NB4 (cell line): ENCODE measurements at regions not wholly inside any gene's neighbourhood (a gene's known extent, or its start where the extent isn't known, plus 50 kb on each side); places are given as distances from the start of the nearest gene placed in this dataset.

Source experiments
- DNase-seq: peaks from one replicate; pipeline ENCODE4 v3.0.0; 2010; ENCODE audit warnings: low read depth
- H3K4me3 ChIP-seq: one replicate; pipeline ENCODE4 v1.5.1; 2011; ENCODE audit warnings: mild to moderate bottlenecking, low read depth, low read length, moderate library complexity
- MYC ChIP-seq: IDR thresholded peaks from 2 replicates; pipeline ENCODE4 v1.6.1; 2011; ENCODE audit warnings: low read depth, low read length
- POLR2A ChIP-seq: IDR thresholded peaks from 2 replicates; pipeline ENCODE4 v1.6.1; 2011; ENCODE audit warnings: mild to moderate bottlenecking; ENCODE audit not compliant: insufficient read length; ENCODE audit errors: extremely low read depth
- TF ChIP-seq, protein P1 (sequence below): IDR thresholded peaks from one replicate; pipeline ENCODE4 v1.5.1; 2012; ENCODE audit warnings: low read depth, low read length
- TF ChIP-seq, protein P2 (sequence below): IDR thresholded peaks from 2 replicates; pipeline ENCODE4 v1.6.1; 2011; ENCODE audit warnings: low read depth, low read length

DNA sequence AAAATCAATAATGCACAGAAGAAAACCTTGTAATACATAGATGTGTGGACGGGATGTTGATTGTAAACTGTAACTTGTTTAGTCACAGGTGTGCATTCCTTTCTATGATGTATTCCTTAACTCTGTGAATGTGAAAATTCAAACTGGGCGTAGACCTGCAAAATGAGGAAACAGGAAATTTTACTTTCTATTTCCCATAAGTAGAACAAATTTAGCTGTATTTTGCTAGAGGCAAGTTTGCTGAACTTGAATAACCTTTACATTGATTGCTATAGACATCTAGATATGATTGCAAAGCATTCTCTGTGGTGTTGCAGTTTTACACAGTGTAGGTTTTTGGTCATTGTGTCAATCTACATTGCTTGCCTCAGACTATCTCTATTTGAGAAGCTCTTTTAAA is 368.4 kb upstream of the MAN1A1 start:
- no peak for DNase-seq
- H3K4me3 ChIP-seq = no peak overlapping the region
- TF ChIP-seq, protein P1, sequence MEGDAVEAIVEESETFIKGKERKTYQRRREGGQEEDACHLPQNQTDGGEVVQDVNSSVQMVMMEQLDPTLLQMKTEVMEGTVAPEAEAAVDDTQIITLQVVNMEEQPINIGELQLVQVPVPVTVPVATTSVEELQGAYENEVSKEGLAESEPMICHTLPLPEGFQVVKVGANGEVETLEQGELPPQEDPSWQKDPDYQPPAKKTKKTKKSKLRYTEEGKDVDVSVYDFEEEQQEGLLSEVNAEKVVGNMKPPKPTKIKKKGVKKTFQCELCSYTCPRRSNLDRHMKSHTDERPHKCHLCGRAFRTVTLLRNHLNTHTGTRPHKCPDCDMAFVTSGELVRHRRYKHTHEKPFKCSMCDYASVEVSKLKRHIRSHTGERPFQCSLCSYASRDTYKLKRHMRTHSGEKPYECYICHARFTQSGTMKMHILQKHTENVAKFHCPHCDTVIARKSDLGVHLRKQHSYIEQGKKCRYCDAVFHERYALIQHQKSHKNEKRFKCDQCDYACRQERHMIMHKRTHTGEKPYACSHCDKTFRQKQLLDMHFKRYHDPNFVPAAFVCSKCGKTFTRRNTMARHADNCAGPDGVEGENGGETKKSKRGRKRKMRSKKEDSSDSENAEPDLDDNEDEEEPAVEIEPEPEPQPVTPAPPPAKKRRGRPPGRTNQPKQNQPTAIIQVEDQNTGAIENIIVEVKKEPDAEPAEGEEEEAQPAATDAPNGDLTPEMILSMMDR = no peak
- TF ChIP-seq, protein P2, sequence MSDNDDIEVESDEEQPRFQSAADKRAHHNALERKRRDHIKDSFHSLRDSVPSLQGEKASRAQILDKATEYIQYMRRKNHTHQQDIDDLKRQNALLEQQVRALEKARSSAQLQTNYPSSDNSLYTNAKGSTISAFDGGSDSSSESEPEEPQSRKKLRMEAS = no peak
- TF ChIP-seq POLR2A = no peak
- TF ChIP-seq MYC = no peak

DNA sequence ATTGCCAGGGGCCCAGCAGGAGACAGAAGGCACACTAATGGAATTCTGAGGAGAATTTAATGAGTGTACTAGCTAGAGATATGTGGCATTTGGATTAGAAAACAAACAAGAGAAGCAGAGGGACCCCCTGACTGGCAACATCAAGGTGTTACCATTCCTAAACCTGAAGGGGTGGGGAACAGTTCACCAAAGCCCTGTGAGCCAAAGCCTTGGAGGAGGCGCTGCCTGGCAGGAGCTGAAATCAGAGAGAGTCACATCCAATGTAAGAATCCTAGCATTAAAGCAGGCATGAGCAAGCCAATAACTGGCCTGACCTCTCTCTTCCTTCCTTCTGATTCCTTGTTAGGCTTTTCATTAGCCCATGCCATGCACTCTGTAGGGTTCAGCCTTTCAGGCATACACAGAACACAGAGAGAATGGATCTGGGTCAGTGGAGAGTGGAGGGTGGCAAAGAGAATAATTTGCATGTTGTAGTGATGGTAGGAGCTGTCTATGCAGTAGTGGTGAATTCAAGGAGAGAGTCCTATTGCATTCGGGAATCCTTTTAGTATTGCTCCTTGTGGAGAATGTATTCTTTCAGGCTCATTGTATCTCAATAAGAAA is 367.2 kb upstream of the MAN1A1 start:
- DNase-seq = no peak
- TF ChIP-seq MYC = no peak
- no peak for TF ChIP-seq POLR2A
- TF ChIP-seq, protein P1 = no peak
- TF ChIP-seq, protein P2 = no peak
- H3K4me3 ChIP-seq = no peak overlapping the region

DNA sequence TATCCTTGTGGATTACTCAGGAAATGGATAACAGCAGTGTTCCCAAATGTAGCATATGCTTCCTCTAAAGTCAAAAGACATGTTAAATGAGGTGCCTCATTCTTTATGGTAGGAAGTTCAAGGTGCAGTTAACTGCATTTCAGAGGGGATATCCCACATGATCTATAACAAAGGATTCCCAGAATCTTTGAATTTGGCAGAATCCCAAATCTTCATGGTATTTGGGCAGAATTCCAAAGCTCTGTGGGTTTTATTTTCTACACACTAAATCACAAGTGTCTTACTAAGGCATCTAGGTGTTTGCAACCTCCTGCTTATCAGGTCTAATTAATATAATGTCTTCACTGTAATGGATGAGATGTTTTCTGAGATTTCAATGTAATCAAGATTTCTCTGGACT is 364.3 kb upstream of the MAN1A1 start:
- DNase-seq = no peak
- TF ChIP-seq, protein P2 = no peak
- TF ChIP-seq, protein P1 = no peak
- TF ChIP-seq POLR2A (no peak), MYC (no peak)
- H3K4me3 ChIP-seq = no peak overlapping the region

DNA sequence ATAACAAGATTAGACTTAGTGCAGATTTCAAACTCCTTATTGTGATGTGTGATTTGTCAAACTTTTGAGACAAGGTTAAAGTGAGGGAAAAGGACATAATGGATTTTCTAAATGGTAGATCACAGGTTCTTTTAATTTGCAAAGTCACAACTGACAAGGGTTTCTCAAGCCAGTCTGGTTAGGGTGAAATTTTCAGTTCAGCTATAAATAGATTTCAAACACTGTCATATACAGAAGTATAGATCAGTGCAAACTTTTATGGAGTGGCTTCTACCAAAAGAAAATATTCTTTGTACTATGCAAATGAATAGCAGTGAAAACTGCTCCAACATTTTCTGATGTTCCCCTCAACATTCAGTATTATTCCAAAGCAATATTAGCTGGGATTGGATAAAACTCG is 337.1 kb upstream of the MAN1A1 start:
- no peak overlapping the region for H3K4me3 ChIP-seq
- DNase-seq = no peak
- TF ChIP-seq, protein P2 = no peak
- TF ChIP-seq POLR2A (no peak), MYC (no peak)
- TF ChIP-seq, protein P1 = no peak

DNA sequence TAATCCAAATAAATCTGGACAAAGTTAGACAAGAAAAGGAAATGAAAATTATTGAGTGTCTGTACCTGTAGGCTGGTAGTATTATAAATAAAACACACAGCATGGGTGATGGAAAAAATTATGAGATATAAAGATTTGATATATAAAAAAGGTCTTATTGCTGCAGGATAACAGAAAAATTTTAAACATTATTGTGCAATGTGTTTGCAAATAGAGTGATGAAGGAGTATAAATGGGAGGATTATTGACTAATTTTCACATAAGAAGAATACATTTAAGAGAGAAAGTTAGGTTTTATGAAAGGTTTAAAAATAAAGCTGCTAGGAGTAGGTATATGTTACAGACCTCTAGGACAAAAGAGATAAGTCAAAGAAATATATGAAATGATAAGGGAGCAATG is 336.7 kb upstream of the MAN1A1 start:
- no peak for DNase-seq
- no peak for TF ChIP-seq MYC
- TF ChIP-seq, protein P2 = no peak
- TF ChIP-seq POLR2A = no peak
- TF ChIP-seq, protein P1 = no peak
- no peak overlapping the region for H3K4me3 ChIP-seq

DNA sequence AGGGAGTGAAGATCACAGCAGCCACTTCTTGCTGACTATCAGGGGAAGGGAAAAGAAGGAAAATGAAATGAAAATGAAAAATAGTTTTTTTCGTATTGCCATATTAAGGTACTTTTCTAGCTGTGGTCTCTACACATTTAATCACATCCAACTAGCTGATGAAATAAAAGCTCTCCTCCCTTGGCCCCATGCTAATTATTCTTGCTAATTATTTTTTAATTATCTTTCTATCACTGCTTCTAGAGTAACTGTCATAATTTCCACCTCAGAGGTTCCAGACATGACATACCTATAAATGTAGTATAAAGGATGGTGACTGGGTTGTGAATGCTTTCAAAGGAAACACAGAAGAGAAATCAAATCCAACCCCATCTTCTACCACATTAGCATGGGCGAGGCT is 334.1 kb upstream of the MAN1A1 start:
- TF ChIP-seq POLR2A = no peak
- TF ChIP-seq, protein P2 = no peak
- H3K4me3 ChIP-seq = no peak overlapping the region
- DNase-seq = no peak
